HepG2 (cell line): ENCODE measurements at regions not wholly inside any gene's neighbourhood (a gene's known extent, or its start where the extent isn't known, plus 50 kb on each side); places are given as distances from the start of the nearest gene placed in this dataset.

Experiments used
- ATM ChIP-seq: fragments of 450-650 bp; IDR thresholded peaks from 2 replicates; pipeline ENCODE4 v1.7.1; 2017; ENCODE audit warnings: mild to moderate bottlenecking, borderline replicate concordance
- CBFB ChIP-seq: sonication (generic); formaldehyde crosslinking; IDR thresholded peaks from 2 replicates; pipeline ENCODE4 v1.4.0; 2020; ENCODE audit warnings: missing genetic modification reagents
- CBX2 ChIP-seq, 2 experiments: fragments of 200-600 bp in 1 of 2; sonication (generic); formaldehyde crosslinking in 1 of 2; IDR thresholded peaks; 2 replicates each; pipeline versions ENCODE4 v1.7.0 to v1.8.1; 2018 to 2022; ENCODE audit warnings: low read depth in 2 of 2, low read length in 1 of 2, mild to moderate bottlenecking in 1 of 2, missing genetic modification reagents in 1 of 2
- CHD4 ChIP-seq: fragments of 200-600 bp; sonication (generic); IDR thresholded peaks from 2 replicates; pipeline ENCODE4 v1.7.0; 2017; ENCODE audit warnings: mild to moderate bottlenecking, low read length, borderline replicate concordance
- FOXC1 ChIP-seq: sonication (generic); formaldehyde crosslinking; IDR thresholded peaks from 2 replicates; pipeline ENCODE4 v1.8.0; 2022; ENCODE audit warnings: mild to moderate bottlenecking, missing genetic modification reagents, borderline replicate concordance
- GATAD2A ChIP-seq: IDR thresholded peaks from 2 replicates; pipeline ENCODE4 v1.6.1; 2016
- KLF12 ChIP-seq: sonication (generic); formaldehyde crosslinking; IDR thresholded peaks from 2 replicates; pipeline ENCODE4 v1.4.0; 2020; ENCODE audit warnings: missing genetic modification reagents, borderline replicate concordance
- MEF2D ChIP-seq: sonication (generic); formaldehyde crosslinking; IDR thresholded peaks from 2 replicates; pipeline ENCODE4 v1.5.1; 2020; ENCODE audit warnings: mild to moderate bottlenecking, missing genetic modification reagents
- NFKB2 ChIP-seq: sonication (generic); formaldehyde crosslinking; IDR thresholded peaks from 2 replicates; pipeline ENCODE4 v1.4.0; 2020; ENCODE audit warnings: missing genetic modification reagents, borderline replicate concordance
- NR1H2 ChIP-seq: sonication (generic); formaldehyde crosslinking; IDR thresholded peaks from 2 replicates; pipeline ENCODE4 v1.8.1; 2022; ENCODE audit warnings: low read depth, missing genetic modification reagents, borderline replicate concordance
- RARG ChIP-seq: sonication (generic); formaldehyde crosslinking; IDR thresholded peaks from 2 replicates; pipeline ENCODE4 v1.4.0; 2020; ENCODE audit warnings: low read depth, mild to moderate bottlenecking, missing genetic modification reagents
- REXO4 ChIP-seq: sonication (generic); formaldehyde crosslinking; IDR thresholded peaks from 2 replicates; pipeline ENCODE4 v1.8.0; 2022; ENCODE audit warnings: missing genetic modification reagents, mild to moderate bottlenecking, borderline replicate concordance
- SMAD1 ChIP-seq: sonication (generic); formaldehyde crosslinking; IDR thresholded peaks from 2 replicates; pipeline ENCODE4 v1.4.0; 2020; ENCODE audit warnings: missing genetic modification reagents, low read depth, mild to moderate bottlenecking, borderline replicate concordance
- SMAD3 ChIP-seq: sonication (generic); formaldehyde crosslinking; IDR thresholded peaks from 2 replicates; pipeline ENCODE4 v1.4.0; 2020; ENCODE audit warnings: missing genetic modification reagents
- SRSF9 ChIP-seq: fragments of 200-400 bp; formaldehyde crosslinking; IDR thresholded peaks from 2 replicates; pipeline ENCODE4 v1.6.1; 2018; ENCODE audit warnings: borderline replicate concordance, mild to moderate bottlenecking, low read depth, low read length; ENCODE audit not compliant: insufficient read depth, poor library complexity, severe bottlenecking
- SRY ChIP-seq: sonication (generic); formaldehyde crosslinking; IDR thresholded peaks from 2 replicates; pipeline ENCODE4 v1.8.0; 2022; ENCODE audit warnings: mild to moderate bottlenecking, missing genetic modification reagents
- ZMYM4 ChIP-seq: sonication (generic); formaldehyde crosslinking; IDR thresholded peaks from 2 replicates; pipeline ENCODE4 v1.8.1; 2023; ENCODE audit warnings: mild to moderate bottlenecking, missing genetic modification reagents
- ZNF121 ChIP-seq: sonication (generic); formaldehyde crosslinking; IDR thresholded peaks from 2 replicates; pipeline ENCODE4 v1.5.0; 2020; ENCODE audit warnings: mild to moderate bottlenecking, missing genetic modification reagents
- ZNF317 ChIP-seq: sonication (generic); formaldehyde crosslinking; IDR thresholded peaks from 2 replicates; pipeline ENCODE4 v1.5.0; 2020; ENCODE audit warnings: mild to moderate bottlenecking, missing genetic modification reagents
- ZNF788 ChIP-seq: sonication (generic); formaldehyde crosslinking; IDR thresholded peaks from 2 replicates; pipeline ENCODE4 v1.5.0; 2020; ENCODE audit warnings: mild to moderate bottlenecking, missing genetic modification reagents, borderline replicate concordance
- ZSCAN25 ChIP-seq: sonication (generic); formaldehyde crosslinking; IDR thresholded peaks from 2 replicates; pipeline ENCODE4 v1.8.0; 2022; ENCODE audit warnings: mild to moderate bottlenecking, missing genetic modification reagents
- ZZZ3 ChIP-seq: sonication (generic); formaldehyde crosslinking; IDR thresholded peaks from 2 replicates; pipeline ENCODE4 v1.4.0; 2020; ENCODE audit warnings: missing genetic modification reagents, mild to moderate bottlenecking, borderline replicate concordance
- TF ChIP-seq, protein P1 (sequence below): sonication (generic); formaldehyde crosslinking; IDR thresholded peaks from 2 replicates; pipeline ENCODE4 v1.4.0; 2020; ENCODE audit warnings: missing genetic modification reagents
- TF ChIP-seq, protein P2 (sequence below): sonication (generic); formaldehyde crosslinking; IDR thresholded peaks from 2 replicates; pipeline ENCODE4 v1.5.1; 2020; ENCODE audit warnings: mild to moderate bottlenecking, missing genetic modification reagents, moderate library complexity
- TF ChIP-seq, protein P3 (sequence below): IDR thresholded peaks from 2 replicates; pipeline ENCODE4 v1.6.1; 2016
- TF ChIP-seq, protein P4 (sequence below): sonication (generic); formaldehyde crosslinking; IDR thresholded peaks from 2 replicates; pipeline ENCODE4 v1.5.0; 2020; ENCODE audit warnings: mild to moderate bottlenecking, low read depth, missing genetic modification reagents, borderline replicate concordance

DNA sequence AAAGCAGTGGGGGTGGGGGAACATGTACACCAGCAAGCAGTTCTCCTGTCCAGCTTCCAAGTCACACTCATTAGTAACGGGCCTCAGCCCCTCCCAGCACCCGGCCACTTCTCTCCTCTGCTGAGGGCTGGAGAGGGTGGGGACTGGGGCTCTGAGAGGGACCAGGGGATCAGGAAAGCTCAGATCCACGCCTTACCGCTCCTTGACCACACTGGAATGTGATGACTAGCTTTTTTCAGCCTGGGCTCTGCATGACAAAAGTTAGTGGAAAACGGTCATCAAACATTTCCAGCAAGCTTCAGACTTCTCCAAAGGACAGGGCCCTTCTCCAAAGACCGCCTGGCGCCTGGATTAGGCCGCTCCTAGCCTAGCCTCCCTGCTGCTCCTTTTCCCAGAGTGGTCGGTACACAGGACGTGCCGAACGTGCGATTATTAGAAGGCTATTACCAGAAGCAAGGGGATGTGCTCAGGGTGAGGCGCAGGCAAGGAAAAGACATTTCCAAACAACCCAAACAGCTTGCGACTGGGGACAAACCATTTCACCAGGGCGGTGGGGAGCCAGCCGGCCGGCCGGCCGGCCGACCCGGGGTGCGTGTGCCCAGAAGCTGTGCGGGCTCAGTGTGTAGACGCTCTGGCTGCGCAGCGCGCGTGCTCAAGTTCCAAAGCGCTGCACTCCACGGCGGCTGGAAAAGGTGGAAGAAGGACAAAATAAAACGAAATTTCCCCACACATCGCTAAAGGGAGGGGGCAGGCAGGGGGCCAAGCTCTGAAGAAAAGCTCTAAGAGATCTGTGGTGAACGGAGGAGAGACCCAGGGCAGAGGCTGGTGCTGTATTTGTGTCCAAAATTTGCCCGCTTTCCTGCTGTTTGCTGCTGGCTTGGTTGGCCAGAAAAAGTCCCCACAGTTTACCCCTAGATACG is 51.0 kb upstream of the SSR3 start (continued):
- TF ChIP-seq, protein P1, sequence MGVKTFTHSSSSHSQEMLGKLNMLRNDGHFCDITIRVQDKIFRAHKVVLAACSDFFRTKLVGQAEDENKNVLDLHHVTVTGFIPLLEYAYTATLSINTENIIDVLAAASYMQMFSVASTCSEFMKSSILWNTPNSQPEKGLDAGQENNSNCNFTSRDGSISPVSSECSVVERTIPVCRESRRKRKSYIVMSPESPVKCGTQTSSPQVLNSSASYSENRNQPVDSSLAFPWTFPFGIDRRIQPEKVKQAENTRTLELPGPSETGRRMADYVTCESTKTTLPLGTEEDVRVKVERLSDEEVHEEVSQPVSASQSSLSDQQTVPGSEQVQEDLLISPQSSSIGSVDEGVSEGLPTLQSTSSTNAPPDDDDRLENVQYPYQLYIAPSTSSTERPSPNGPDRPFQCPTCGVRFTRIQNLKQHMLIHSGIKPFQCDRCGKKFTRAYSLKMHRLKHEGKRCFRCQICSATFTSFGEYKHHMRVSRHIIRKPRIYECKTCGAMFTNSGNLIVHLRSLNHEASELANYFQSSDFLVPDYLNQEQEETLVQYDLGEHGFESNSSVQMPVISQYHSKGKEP (CRISPR knock-in tag), result no peak
- TF ChIP-seq CBFB (CRISPR knock-in tag), result no peak
- no peak for TF ChIP-seq KLF12 (CRISPR knock-in tag)
- no peak for TF ChIP-seq ZMYM4
- TF ChIP-seq NFKB2 (CRISPR knock-in tag), result no peak
- no peak for TF ChIP-seq SMAD1 (CRISPR knock-in tag)
- TF ChIP-seq ZZZ3 (CRISPR knock-in tag), result no peak
- TF ChIP-seq ZNF121 (CRISPR knock-in tag), result no peak
- no peak for TF ChIP-seq NR1H2 (CRISPR knock-in tag)
- no peak for TF ChIP-seq ZNF788
- TF ChIP-seq, protein P2, sequence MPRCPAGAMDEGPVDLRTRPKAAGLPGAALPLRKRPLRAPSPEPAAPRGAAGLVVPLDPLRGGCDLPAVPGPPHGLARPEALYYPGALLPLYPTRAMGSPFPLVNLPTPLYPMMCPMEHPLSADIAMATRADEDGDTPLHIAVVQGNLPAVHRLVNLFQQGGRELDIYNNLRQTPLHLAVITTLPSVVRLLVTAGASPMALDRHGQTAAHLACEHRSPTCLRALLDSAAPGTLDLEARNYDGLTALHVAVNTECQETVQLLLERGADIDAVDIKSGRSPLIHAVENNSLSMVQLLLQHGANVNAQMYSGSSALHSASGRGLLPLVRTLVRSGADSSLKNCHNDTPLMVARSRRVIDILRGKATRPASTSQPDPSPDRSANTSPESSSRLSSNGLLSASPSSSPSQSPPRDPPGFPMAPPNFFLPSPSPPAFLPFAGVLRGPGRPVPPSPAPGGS (CRISPR knock-in tag), result no peak
- TF ChIP-seq, protein P3, sequence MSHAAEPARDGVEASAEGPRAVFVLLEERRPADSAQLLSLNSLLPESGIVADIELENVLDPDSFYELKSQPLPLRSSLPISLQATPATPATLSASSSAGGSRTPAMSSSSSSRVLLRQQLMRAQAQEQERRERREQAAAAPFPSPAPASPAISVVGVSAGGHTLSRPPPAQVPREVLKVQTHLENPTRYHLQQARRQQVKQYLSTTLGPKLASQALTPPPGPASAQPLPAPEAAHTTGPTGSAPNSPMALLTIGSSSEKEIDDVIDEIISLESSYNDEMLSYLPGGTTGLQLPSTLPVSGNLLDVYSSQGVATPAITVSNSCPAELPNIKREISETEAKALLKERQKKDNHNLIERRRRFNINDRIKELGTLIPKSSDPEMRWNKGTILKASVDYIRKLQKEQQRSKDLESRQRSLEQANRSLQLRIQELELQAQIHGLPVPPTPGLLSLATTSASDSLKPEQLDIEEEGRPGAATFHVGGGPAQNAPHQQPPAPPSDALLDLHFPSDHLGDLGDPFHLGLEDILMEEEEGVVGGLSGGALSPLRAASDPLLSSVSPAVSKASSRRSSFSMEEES (CRISPR knock-in tag), result no peak
- no peak for TF ChIP-seq MEF2D
- no peak for TF ChIP-seq SMAD3 (CRISPR knock-in tag)
- TF ChIP-seq ZNF317 (CRISPR knock-in tag), result no peak
- no peak for TF ChIP-seq ZSCAN25
- no peak for TF ChIP-seq SRSF9
- TF ChIP-seq ATM, result no peak
- no peak for TF ChIP-seq REXO4 (CRISPR knock-in tag)
- no peak for TF ChIP-seq CBX2 (IDR thresholded peaks at IDR 0.05; ENCODE audit: low read depth, low read length)
- peak; percentile 95; the same call in 1 of the 2 replicates for TF ChIP-seq CBX2 (CRISPR knock-in tag; IDR thresholded peaks at IDR 0.05; ENCODE audit: low read depth)
- TF ChIP-seq RARG (CRISPR knock-in tag), result no peak
- no peak for TF ChIP-seq CHD4
- no peak for TF ChIP-seq GATAD2A (CRISPR knock-in tag)
- TF ChIP-seq, protein P4, sequence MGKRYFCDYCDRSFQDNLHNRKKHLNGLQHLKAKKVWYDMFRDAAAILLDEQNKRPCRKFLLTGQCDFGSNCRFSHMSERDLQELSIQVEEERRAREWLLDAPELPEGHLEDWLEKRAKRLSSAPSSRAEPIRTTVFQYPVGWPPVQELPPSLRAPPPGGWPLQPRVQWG (CRISPR knock-in tag), result no peak
- no peak for TF ChIP-seq FOXC1 (CRISPR knock-in tag)
- no peak for TF ChIP-seq SRY (CRISPR knock-in tag)
